ENCODE measurements at regions not wholly inside any gene's neighbourhood (a gene's known extent, or its start where the extent isn't known, plus 50 kb on each side); places are given as distances from the start of the nearest gene placed in this dataset.

- no peaks in the 10 kb centered on the region for H3K9me2 ChIP-seq
- no peaks in the 10 kb centered on the region; the same call in 1 of the 2 replicates for H3K27me3 ChIP-seq (ENCODE audit: insufficient read depth)
- no peak overlapping the region for H3K9ac ChIP-seq
- H3K27ac ChIP-seq (ENCODE audit: low read depth in 2 of 2, low read length in 1 of 2): no peak overlapping the region
- DNase-seq: no peak
- H2AFZ ChIP-seq (ENCODE audit: low read depth): no peak overlapping the region
- no peak overlapping the region for H3K4me2 ChIP-seq
- H3K4me1 ChIP-seq (ENCODE audit: control insufficient read depth in 1 of 2, insufficient read depth in 2 of 2, low read depth in 1 of 2, low read length in 1 of 2): no peaks in the 10 kb centered on the region
- H3K4me3 ChIP-seq (ENCODE audit: low read depth in 2 of 2, low read length in 1 of 2): no peak overlapping the region
- H3K9me3 ChIP-seq: no peaks in the 10 kb centered on the region
- ChIA-PET CTCF (interaction anchor here (1.3 kb wide), 1 partner anchor 1102 kb away, joined by 4 read pairs; no protein-coding TSS in a partner anchor), POLR2A (no interaction called here)
- H3F3A ChIP-seq (replicated peaks; ENCODE audit: insufficient read depth): no peaks in the 10 kb centered on the region
- H3K79me2 ChIP-seq (ENCODE audit: insufficient read depth): no peaks in the 10 kb centered on the region
- TF ChIP-seq TEAD4 (IDR thresholded peaks at IDR 0.05; ENCODE audit: borderline replicate concordance, insufficient read depth) (no peak), GATA2 (CRISPR knock-in tag; IDR thresholded peaks at IDR 0.05) (no peak), SIN3A (IDR thresholded peaks at IDR 0.05; ENCODE audit: borderline replicate concordance, low read depth, low read length) (no peak), ELF1 (IDR thresholded peaks at IDR 0.05) (no peak), FOXM1 (IDR thresholded peaks at IDR 0.05; ENCODE audit: low read depth) (no peak), ZBTB33 (IDR thresholded peaks at IDR 0.05; ENCODE audit: borderline replicate concordance, low read depth) (no peak), RFX5 (IDR thresholded peaks at IDR 0.05; ENCODE audit: low read length) (no peak), SMC3 (IDR thresholded peaks at IDR 0.05; ENCODE audit: low read depth, low read length) (no peak), RAD21 (IDR thresholded peaks at IDR 0.05; ENCODE audit: low read length) (peak; percentile 45), EZH2phosphoT487 (IDR thresholded peaks at IDR 0.05; ENCODE audit: borderline replicate concordance, low read depth) (no peak), GABPA (IDR thresholded peaks at IDR 0.05; ENCODE audit: low read depth) (no peak), MXI1 (IDR thresholded peaks at IDR 0.05; ENCODE audit: low read depth, low read length) (no peak), NFIC (IDR thresholded peaks at IDR 0.05; ENCODE audit: borderline replicate concordance) (no peak), IRF3 (IDR thresholded peaks at IDR 0.05; ENCODE audit: low read depth, low read length) (no peak), CTCF (IDR thresholded peaks at IDR 0.05) (peak; percentile 30; the same call in 1 of the 2 replicates), RXRA (IDR thresholded peaks at IDR 0.05; ENCODE audit: borderline replicate concordance, low read depth) (no peak)
- H4K20me1 ChIP-seq (ENCODE audit: insufficient read depth): no peaks in the 10 kb centered on the region
- WGBS (ENCODE audit: low lambda C conversion rate): 2% methylated on average over 3 of the region's 3 CpGs
- H3K36me3 ChIP-seq (replicated peaks in 1 of 2; ENCODE audit: control insufficient read depth in 1 of 2, insufficient read depth in 2 of 2, low read length in 1 of 2): no peaks in the 10 kb centered on the region
These were observed 440.5 kb upstream of the SGCG start for GRCh38 chr13:22740264-22740663.

All from SK-N-SH (cell line).